ENCODE measurements at regions not wholly inside any gene's neighbourhood (a gene's known extent, or its start where the extent isn't known, plus 50 kb on each side); places are given as distances from the start of the nearest gene placed in this dataset.
"Not testable (repeated sequence)": the region's sequence is repeated elsewhere in the genome, so short reads cannot be mapped to it uniquely, and the experiment has no call there.

GRCh38 chr10:63675171-63675570 is 154.0 kb downstream of the REEP3 start:
- Histone ChIP-seq H3K4me1 (ENCODE audit: control insufficient read depth, insufficient read depth, low read length) (peaks cover 31% of the 10 kb centered on the region), H3K36me3 (ENCODE audit: control insufficient read depth, insufficient read depth, low read length) (no peaks in the 10 kb centered on the region), H3K9me3 (ENCODE audit: control insufficient read depth, insufficient read depth, low read length) (no peaks in the 10 kb centered on the region), H3K9ac (ENCODE audit: low read depth, low read length) (no peak overlapping the region), H3K27ac (ENCODE audit: low read depth, low read length) (no peak overlapping the region), H3K4me3 (ENCODE audit: low read depth, low read length) (no peak overlapping the region), H3K27me3 (ENCODE audit: control insufficient read depth, insufficient read depth, low read length) (no peaks in the 10 kb centered on the region)

- H3K36me3 ChIP-seq (ENCODE audit: control insufficient read depth, insufficient read depth, low read length): no peaks in the 10 kb centered on the region
- no peaks in the 10 kb centered on the region for H3K9me3 ChIP-seq (ENCODE audit: control insufficient read depth, insufficient read depth, low read length)
- H3K9ac ChIP-seq (ENCODE audit: low read depth, low read length): no peak overlapping the region
- H3K4me3 ChIP-seq (ENCODE audit: low read depth, low read length): no peak overlapping the region
- H3K27ac ChIP-seq (ENCODE audit: low read depth, low read length): no peak overlapping the region
- no peaks in the 10 kb centered on the region for H3K27me3 ChIP-seq (ENCODE audit: control insufficient read depth, insufficient read depth, low read length)
- H3K4me1 ChIP-seq (ENCODE audit: control insufficient read depth, insufficient read depth, low read length): peaks cover 12% of the 10 kb centered on the region
Measured at GRCh38 chr10:63677001-63677400, 155.8 kb downstream of the REEP3 start.

GRCh38 chr10:63680545-63680944 is 159.3 kb downstream of the REEP3 start:
- not testable (repeated sequence) for H3K27me3 ChIP-seq (ENCODE audit: control insufficient read depth, insufficient read depth, low read length); H3K27ac ChIP-seq (ENCODE audit: low read depth, low read length); H3K4me1 ChIP-seq (ENCODE audit: control insufficient read depth, insufficient read depth, low read length); H3K4me3 ChIP-seq (ENCODE audit: low read depth, low read length); H3K9ac ChIP-seq (ENCODE audit: low read depth, low read length); H3K36me3 ChIP-seq (ENCODE audit: control insufficient read depth, insufficient read depth, low read length); H3K9me3 ChIP-seq (ENCODE audit: control insufficient read depth, insufficient read depth, low read length)

- H3K27me3 ChIP-seq (ENCODE audit: control insufficient read depth, insufficient read depth, low read length): no peaks in the 10 kb centered on the region
- H3K27ac ChIP-seq (ENCODE audit: low read depth, low read length): no peak overlapping the region
- H3K36me3 ChIP-seq (ENCODE audit: control insufficient read depth, insufficient read depth, low read length): no peaks in the 10 kb centered on the region
- no peaks in the 10 kb centered on the region for H3K9me3 ChIP-seq (ENCODE audit: control insufficient read depth, insufficient read depth, low read length)
- H3K4me1 ChIP-seq (ENCODE audit: control insufficient read depth, insufficient read depth, low read length): peaks cover 8% of the 10 kb centered on the region; the same call in 1 of the 2 replicates
- no peak overlapping the region for H3K9ac ChIP-seq (ENCODE audit: low read depth, low read length)
- no peak overlapping the region for H3K4me3 ChIP-seq (ENCODE audit: low read depth, low read length)
Measured at GRCh38 chr10:63681993-63682697, 160.9 kb downstream of the REEP3 start.

GRCh38 chr10:63682698-63683052 is 161.5 kb downstream of the REEP3 start:
- H3K9me3 ChIP-seq (ENCODE audit: control insufficient read depth, insufficient read depth, low read length); H3K27ac ChIP-seq (ENCODE audit: low read depth, low read length); H3K36me3 ChIP-seq (ENCODE audit: control insufficient read depth, insufficient read depth, low read length); H3K27me3 ChIP-seq (ENCODE audit: control insufficient read depth, insufficient read depth, low read length); H3K9ac ChIP-seq (ENCODE audit: low read depth, low read length); H3K4me1 ChIP-seq (ENCODE audit: control insufficient read depth, insufficient read depth, low read length); H3K4me3 ChIP-seq (ENCODE audit: low read depth, low read length): not testable (repeated sequence)

- Histone ChIP-seq H3K27me3 (ENCODE audit: control insufficient read depth, insufficient read depth, low read length) (no peaks in the 10 kb centered on the region), H3K4me3 (ENCODE audit: low read depth, low read length) (no peak overlapping the region), H3K9me3 (ENCODE audit: control insufficient read depth, insufficient read depth, low read length) (no peaks in the 10 kb centered on the region), H3K4me1 (ENCODE audit: control insufficient read depth, insufficient read depth, low read length) (peaks cover 8% of the 10 kb centered on the region; the same call in 1 of the 2 replicates), H3K9ac (ENCODE audit: low read depth, low read length) (no peak overlapping the region), H3K36me3 (ENCODE audit: control insufficient read depth, insufficient read depth, low read length) (no peaks in the 10 kb centered on the region), H3K27ac (ENCODE audit: low read depth, low read length) (no peak overlapping the region)
Measured at GRCh38 chr10:63683223-63683622, 162.0 kb downstream of the REEP3 start.

GRCh38 chr10:63683686-63684085 is 162.5 kb downstream of the REEP3 start:
- H3K9me3 ChIP-seq (ENCODE audit: control insufficient read depth, insufficient read depth, low read length): no peaks in the 10 kb centered on the region
- H3K27ac ChIP-seq (ENCODE audit: low read depth, low read length): no peak overlapping the region
- H3K4me3 ChIP-seq (ENCODE audit: low read depth, low read length): no peak overlapping the region
- no peak overlapping the region for H3K9ac ChIP-seq (ENCODE audit: low read depth, low read length)
- no peaks in the 10 kb centered on the region for H3K36me3 ChIP-seq (ENCODE audit: control insufficient read depth, insufficient read depth, low read length)
- H3K27me3 ChIP-seq (ENCODE audit: control insufficient read depth, insufficient read depth, low read length): no peaks in the 10 kb centered on the region
- H3K4me1 ChIP-seq (ENCODE audit: control insufficient read depth, insufficient read depth, low read length): peaks cover 8% of the 10 kb centered on the region; the same call in 1 of the 2 replicates

GRCh38 chr10:63684257-63684936 is 163.2 kb downstream of the REEP3 start:
- H3K27me3 ChIP-seq (ENCODE audit: control insufficient read depth, insufficient read depth, low read length): no peaks in the 10 kb centered on the region
- H3K9ac ChIP-seq (ENCODE audit: low read depth, low read length): no peak overlapping the region
- H3K27ac ChIP-seq (ENCODE audit: low read depth, low read length): no peak overlapping the region
- peaks cover 8% of the 10 kb centered on the region; the same call in 1 of the 2 replicates for H3K4me1 ChIP-seq (ENCODE audit: control insufficient read depth, insufficient read depth, low read length)
- H3K9me3 ChIP-seq (ENCODE audit: control insufficient read depth, insufficient read depth, low read length): no peaks in the 10 kb centered on the region
- no peak overlapping the region for H3K4me3 ChIP-seq (ENCODE audit: low read depth, low read length)
- no peaks in the 10 kb centered on the region for H3K36me3 ChIP-seq (ENCODE audit: control insufficient read depth, insufficient read depth, low read length)

GRCh38 chr10:63689768-63690167 is 168.6 kb downstream of the REEP3 start:
- Histone ChIP-seq H3K27me3 (ENCODE audit: control insufficient read depth, insufficient read depth, low read length) (no peaks in the 10 kb centered on the region), H3K9ac (ENCODE audit: low read depth, low read length) (no peak overlapping the region), H3K36me3 (ENCODE audit: control insufficient read depth, insufficient read depth, low read length) (no peaks in the 10 kb centered on the region), H3K4me1 (ENCODE audit: control insufficient read depth, insufficient read depth, low read length) (peaks cover 6% of the 10 kb centered on the region; the same call in 1 of the 2 replicates), H3K27ac (ENCODE audit: low read depth, low read length) (no peak overlapping the region), H3K9me3 (ENCODE audit: control insufficient read depth, insufficient read depth, low read length) (no peaks in the 10 kb centered on the region), H3K4me3 (ENCODE audit: low read depth, low read length) (no peak overlapping the region)

GRCh38 chr10:63692220-63692896 is 171.2 kb downstream of the REEP3 start:
- H3K9ac ChIP-seq (ENCODE audit: low read depth, low read length): no peak overlapping the region
- H3K4me3 ChIP-seq (ENCODE audit: low read depth, low read length): no peak overlapping the region
- H3K27ac ChIP-seq (ENCODE audit: low read depth, low read length): no peak overlapping the region
- H3K9me3 ChIP-seq (ENCODE audit: control insufficient read depth, insufficient read depth, low read length): no peaks in the 10 kb centered on the region
- no peaks in the 10 kb centered on the region for H3K27me3 ChIP-seq (ENCODE audit: control insufficient read depth, insufficient read depth, low read length)
- H3K36me3 ChIP-seq (ENCODE audit: control insufficient read depth, insufficient read depth, low read length): no peaks in the 10 kb centered on the region
- H3K4me1 ChIP-seq (ENCODE audit: control insufficient read depth, insufficient read depth, low read length): no peaks in the 10 kb centered on the region

GRCh38 chr10:63693021-63693420 is 171.8 kb downstream of the REEP3 start:
- not testable (repeated sequence) for H3K9me3 ChIP-seq (ENCODE audit: control insufficient read depth, insufficient read depth, low read length); H3K4me3 ChIP-seq (ENCODE audit: low read depth, low read length); H3K9ac ChIP-seq (ENCODE audit: low read depth, low read length); H3K27ac ChIP-seq (ENCODE audit: low read depth, low read length); H3K27me3 ChIP-seq (ENCODE audit: control insufficient read depth, insufficient read depth, low read length); H3K4me1 ChIP-seq (ENCODE audit: control insufficient read depth, insufficient read depth, low read length); H3K36me3 ChIP-seq (ENCODE audit: control insufficient read depth, insufficient read depth, low read length)
